Ishikawa (cell line): ENCODE measurements at regions not wholly inside any gene's neighbourhood (a gene's known extent, or its start where the extent isn't known, plus 50 kb on each side); places are given as distances from the start of the nearest gene placed in this dataset.
A peak's percentile ranks its signal among the peaks of the same experiment; 100 is the strongest.

Experiments
- CEBPB ChIP-seq: IDR thresholded peaks from 2 replicates; pipeline ENCODE4 v1.6.1; 2012
- CREB1 ChIP-seq: IDR thresholded peaks from 2 replicates; pipeline ENCODE4 v1.6.1; 2012; ENCODE audit warnings: low read depth
- EGR1 ChIP-seq: IDR thresholded peaks from 2 replicates; pipeline ENCODE4 v1.6.1; 2012
- EP300 ChIP-seq: IDR thresholded peaks from 2 replicates; pipeline ENCODE4 v1.6.1; 2012; ENCODE audit warnings: borderline replicate concordance
- FOXM1 ChIP-seq: IDR thresholded peaks from 2 replicates; pipeline ENCODE4 v1.6.1; 2012; ENCODE audit warnings: low read depth, borderline replicate concordance
- NFIC ChIP-seq: IDR thresholded peaks from 2 replicates; pipeline ENCODE4 v1.6.1; 2012
- RAD21 ChIP-seq: IDR thresholded peaks from 2 replicates; pipeline ENCODE4 v1.6.1; 2012; ENCODE audit warnings: low read depth
- TAF1 ChIP-seq: IDR thresholded peaks from 2 replicates; pipeline ENCODE4 v1.6.1; 2012; ENCODE audit warnings: low read depth, mild to moderate bottlenecking
- TCF12 ChIP-seq: IDR thresholded peaks from 2 replicates; pipeline ENCODE4 v1.6.1; 2012; ENCODE audit warnings: low read depth
- TEAD4 ChIP-seq: IDR thresholded peaks from 2 replicates; pipeline ENCODE4 v1.6.1; 2012
- YY1 ChIP-seq: IDR thresholded peaks from 2 replicates; pipeline ENCODE4 v1.6.1; 2012; ENCODE audit warnings: low read depth
- ZBTB7A ChIP-seq: IDR thresholded peaks from 2 replicates; pipeline ENCODE4 v1.6.1; 2012; ENCODE audit warnings: low read depth
- TF ChIP-seq, protein P1 (sequence below): IDR thresholded peaks from 2 replicates; pipeline ENCODE4 v1.6.1; 2012; ENCODE audit warnings: low read depth, mild to moderate bottlenecking
- TF ChIP-seq, protein P2 (sequence below): IDR thresholded peaks from 2 replicates; pipeline ENCODE4 v1.6.1; 2012
- TF ChIP-seq, protein P3 (sequence below): IDR thresholded peaks from 2 replicates; pipeline ENCODE4 v1.6.1; 2012

DNA sequence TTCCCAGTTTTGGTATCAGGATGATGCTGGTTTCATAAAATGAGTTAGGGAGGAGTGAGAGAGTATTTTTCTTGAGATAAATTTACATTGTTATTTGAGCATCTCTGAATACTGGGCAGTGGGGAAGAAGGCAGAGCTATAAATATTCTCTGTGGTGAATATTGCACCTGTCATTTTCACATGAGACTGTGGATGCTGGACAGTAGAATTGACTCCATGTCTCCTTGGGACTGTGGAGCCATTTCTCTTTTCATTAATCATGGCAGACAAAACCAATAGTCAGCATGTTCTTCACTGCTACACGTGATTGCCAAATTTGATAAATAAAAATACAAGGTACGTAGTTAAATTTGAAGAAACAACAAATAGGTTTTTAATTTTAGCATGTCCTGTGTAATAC is 81.2 kb upstream of the PHACTR1 start:
- TF ChIP-seq RAD21, result no peak
- no peak for TF ChIP-seq EGR1
- no peak for TF ChIP-seq FOXM1
- no peak for TF ChIP-seq TCF12
- TF ChIP-seq CEBPB, result no peak
- TF ChIP-seq TEAD4, result no peak
- TF ChIP-seq EP300, result no peak
- TF ChIP-seq NFIC, result no peak
- TF ChIP-seq, protein P1, sequence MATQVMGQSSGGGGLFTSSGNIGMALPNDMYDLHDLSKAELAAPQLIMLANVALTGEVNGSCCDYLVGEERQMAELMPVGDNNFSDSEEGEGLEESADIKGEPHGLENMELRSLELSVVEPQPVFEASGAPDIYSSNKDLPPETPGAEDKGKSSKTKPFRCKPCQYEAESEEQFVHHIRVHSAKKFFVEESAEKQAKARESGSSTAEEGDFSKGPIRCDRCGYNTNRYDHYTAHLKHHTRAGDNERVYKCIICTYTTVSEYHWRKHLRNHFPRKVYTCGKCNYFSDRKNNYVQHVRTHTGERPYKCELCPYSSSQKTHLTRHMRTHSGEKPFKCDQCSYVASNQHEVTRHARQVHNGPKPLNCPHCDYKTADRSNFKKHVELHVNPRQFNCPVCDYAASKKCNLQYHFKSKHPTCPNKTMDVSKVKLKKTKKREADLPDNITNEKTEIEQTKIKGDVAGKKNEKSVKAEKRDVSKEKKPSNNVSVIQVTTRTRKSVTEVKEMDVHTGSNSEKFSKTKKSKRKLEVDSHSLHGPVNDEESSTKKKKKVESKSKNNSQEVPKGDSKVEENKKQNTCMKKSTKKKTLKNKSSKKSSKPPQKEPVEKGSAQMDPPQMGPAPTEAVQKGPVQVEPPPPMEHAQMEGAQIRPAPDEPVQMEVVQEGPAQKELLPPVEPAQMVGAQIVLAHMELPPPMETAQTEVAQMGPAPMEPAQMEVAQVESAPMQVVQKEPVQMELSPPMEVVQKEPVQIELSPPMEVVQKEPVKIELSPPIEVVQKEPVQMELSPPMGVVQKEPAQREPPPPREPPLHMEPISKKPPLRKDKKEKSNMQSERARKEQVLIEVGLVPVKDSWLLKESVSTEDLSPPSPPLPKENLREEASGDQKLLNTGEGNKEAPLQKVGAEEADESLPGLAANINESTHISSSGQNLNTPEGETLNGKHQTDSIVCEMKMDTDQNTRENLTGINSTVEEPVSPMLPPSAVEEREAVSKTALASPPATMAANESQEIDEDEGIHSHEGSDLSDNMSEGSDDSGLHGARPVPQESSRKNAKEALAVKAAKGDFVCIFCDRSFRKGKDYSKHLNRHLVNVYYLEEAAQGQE, result no peak
- no peak for TF ChIP-seq TAF1
- no peak for TF ChIP-seq ZBTB7A
- TF ChIP-seq, protein P2, sequence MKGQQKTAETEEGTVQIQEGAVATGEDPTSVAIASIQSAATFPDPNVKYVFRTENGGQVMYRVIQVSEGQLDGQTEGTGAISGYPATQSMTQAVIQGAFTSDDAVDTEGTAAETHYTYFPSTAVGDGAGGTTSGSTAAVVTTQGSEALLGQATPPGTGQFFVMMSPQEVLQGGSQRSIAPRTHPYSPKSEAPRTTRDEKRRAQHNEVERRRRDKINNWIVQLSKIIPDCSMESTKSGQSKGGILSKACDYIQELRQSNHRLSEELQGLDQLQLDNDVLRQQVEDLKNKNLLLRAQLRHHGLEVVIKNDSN, result no peak
- no peak for TF ChIP-seq CREB1
- TF ChIP-seq YY1, result no peak
- TF ChIP-seq, protein P3, sequence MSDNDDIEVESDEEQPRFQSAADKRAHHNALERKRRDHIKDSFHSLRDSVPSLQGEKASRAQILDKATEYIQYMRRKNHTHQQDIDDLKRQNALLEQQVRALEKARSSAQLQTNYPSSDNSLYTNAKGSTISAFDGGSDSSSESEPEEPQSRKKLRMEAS, result no peak

DNA sequence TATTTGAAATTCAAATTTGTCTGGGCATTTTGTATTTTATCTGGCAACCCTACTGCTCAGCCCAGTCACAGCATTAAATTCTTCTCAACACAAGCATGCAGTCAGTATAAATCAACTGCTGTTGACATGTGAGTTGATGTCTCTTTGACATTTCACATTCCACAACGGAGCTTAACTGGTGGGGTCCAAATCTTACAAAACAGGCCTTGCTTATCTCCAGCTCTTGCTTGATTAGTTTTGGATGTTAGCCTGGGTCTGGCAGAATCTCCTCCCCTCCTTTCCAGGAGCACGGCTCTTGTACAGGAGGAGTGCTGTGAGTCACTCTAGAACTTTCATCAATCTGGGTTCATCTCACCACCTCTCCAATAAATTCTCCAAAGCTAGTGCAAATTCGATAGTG is 80.8 kb upstream of the PHACTR1 start:
- no peak for TF ChIP-seq CEBPB

DNA sequence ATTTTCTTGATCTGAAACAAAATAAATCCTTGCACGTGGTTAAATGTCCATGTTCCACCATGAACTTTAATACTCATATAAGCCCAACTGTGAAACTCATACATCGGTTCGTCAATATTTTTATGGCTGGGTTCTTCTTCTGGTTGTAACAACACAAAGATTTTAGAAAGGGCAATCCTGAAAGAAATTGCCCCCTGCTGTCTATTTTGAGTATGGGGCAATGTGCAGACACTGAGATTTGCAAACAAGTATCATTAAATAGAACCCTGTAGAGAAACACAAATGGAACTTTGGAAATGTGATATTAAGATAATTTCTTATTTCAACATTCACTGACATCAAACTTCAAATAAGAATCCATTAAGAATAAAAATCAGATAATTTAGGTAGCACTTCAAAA is 80.2 kb upstream of the PHACTR1 start:
- TF ChIP-seq, protein P3, result no peak
- no peak for TF ChIP-seq CREB1
- no peak for TF ChIP-seq ZBTB7A
- no peak for TF ChIP-seq RAD21
- no peak for TF ChIP-seq FOXM1
- no peak for TF ChIP-seq CEBPB
- TF ChIP-seq NFIC, result no peak
- TF ChIP-seq TAF1, result no peak
- TF ChIP-seq, protein P2, result no peak
- TF ChIP-seq, protein P1, result no peak
- TF ChIP-seq TCF12, result no peak
- no peak for TF ChIP-seq YY1
- TF ChIP-seq TEAD4, result no peak
- no peak for TF ChIP-seq EP300
- no peak for TF ChIP-seq EGR1

DNA sequence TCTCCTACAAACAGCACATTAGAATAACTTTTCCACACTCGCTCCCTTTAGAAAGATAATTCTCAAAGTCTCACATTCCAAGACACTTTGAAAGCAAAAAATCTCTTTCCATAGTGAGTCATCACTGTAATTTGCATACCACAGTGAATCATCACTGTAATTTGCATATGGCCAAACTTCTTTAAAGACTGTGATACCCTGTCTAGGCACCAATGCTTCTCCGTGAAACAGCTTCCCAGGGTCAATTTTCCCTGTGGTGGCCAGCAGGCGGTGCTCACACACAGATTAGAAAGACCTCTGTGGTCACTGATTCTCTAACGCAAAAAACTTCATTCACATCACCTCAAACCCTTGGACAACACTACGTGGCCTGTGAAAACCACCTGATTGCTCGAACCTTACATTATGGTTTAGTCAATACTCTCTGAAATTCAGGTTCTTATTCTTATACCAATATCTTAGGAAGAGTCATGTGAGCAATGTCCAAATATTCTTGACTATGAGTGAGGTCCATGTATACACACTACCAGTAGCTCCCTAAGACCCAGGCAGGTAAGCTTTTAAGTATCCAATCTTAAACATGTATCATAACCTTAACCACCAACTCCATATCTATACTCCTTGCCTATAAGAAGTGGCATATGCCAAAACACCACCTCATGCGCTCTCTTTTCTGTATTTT is 78.5 kb upstream of the PHACTR1 start:
- TF ChIP-seq EGR1 (no peak), CREB1 (no peak), RAD21 (peak; percentile 76), ZBTB7A (no peak), TEAD4 (0 out of 2 replicates have a peak, but pooled peaks have one; percentile 17)

DNA sequence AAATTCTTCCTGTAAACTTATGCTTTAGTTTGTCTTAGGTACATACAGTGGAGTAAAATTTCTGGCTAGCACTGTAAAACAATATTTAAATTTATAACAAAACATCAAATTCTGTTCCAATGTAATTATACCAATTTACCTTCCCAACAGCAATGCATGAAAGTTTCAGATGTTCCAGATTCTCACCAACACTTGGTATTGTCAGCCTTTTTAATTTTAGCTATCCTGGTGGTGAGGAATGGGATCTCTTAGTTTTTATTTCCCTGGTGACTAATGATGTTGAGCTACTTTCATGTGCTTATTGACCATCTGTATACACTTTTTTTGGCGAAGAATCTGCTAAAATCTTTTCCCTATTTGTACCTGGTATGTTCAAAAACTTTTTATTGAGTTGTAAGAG is 76.1 kb upstream of the PHACTR1 start:
- TF ChIP-seq CEBPB, result no peak
- TF ChIP-seq FOXM1, result no peak
- TF ChIP-seq, protein P3, result no peak
- no peak for TF ChIP-seq NFIC
- TF ChIP-seq EGR1, result no peak
- no peak for TF ChIP-seq EP300
- TF ChIP-seq TEAD4, result no peak
- no peak for TF ChIP-seq CREB1
- TF ChIP-seq, protein P1, result no peak
- TF ChIP-seq, protein P2, result no peak
- no peak for TF ChIP-seq TCF12
- TF ChIP-seq ZBTB7A, result no peak
- TF ChIP-seq YY1, result no peak
- no peak for TF ChIP-seq TAF1
- no peak for TF ChIP-seq RAD21
